K562 (cell line): ENCODE measurements at regions not wholly inside any gene's neighbourhood (a gene's known extent, or its start where the extent isn't known, plus 50 kb on each side); places are given as distances from the start of the nearest gene placed in this dataset.

ENCODE experiments used
- REST ChIP-seq, 2 experiments: fragments of 450-650 bp; formaldehyde crosslinking in 1 of 2; IDR thresholded peaks; 2 replicates each; pipeline versions ENCODE4 v1.4.0 to v1.6.1; 2014 to 2020; ENCODE audit warnings: mild to moderate bottlenecking in 2 of 2, borderline replicate concordance in 1 of 2, low read depth in 1 of 2
- ZBTB26 ChIP-seq: fragments of 450-650 bp; formaldehyde crosslinking; IDR thresholded peaks from 2 replicates; pipeline ENCODE4 v1.4.0; 2022; ENCODE audit warnings: missing genetic modification characterization

- TF ChIP-seq REST (IDR thresholded peaks at IDR 0.05; ENCODE audit: borderline replicate concordance) (peak; percentile 65), REST (CRISPR knock-in tag; IDR thresholded peaks at IDR 0.05; ENCODE audit: low read depth) (no peak), ZBTB26 (no peak)
Measured at GRCh38 chr1:219416598-219417238, 196.2 kb downstream of the ZC3H11B start (continued).
